PC-9 (cell line): ENCODE measurements at regions not wholly inside any gene's neighbourhood (a gene's known extent, or its start where the extent isn't known, plus 50 kb on each side); places are given as distances from the start of the nearest gene placed in this dataset.

ENCODE experiments used
- CTCF ChIP-seq: fragments of 200-600 bp; sonication (generic); conservative IDR thresholded peaks from 2 replicates; pipeline ENCODE4 v1.6.1; 2017; ENCODE audit warnings: mixed run types, antibody characterized with exemption, mild to moderate bottlenecking, moderate library complexity
- EZH2 ChIP-seq: fragments of 200-600 bp; sonication (generic); IDR thresholded peaks from 2 replicates; pipeline ENCODE4 v1.8.0; 2017; ENCODE audit warnings: antibody characterized with exemption, low read depth

GRCh38 chr12:19700969-19701368, 261.7 kb downstream of the AEBP2 start:
- TF ChIP-seq CTCF = no peak
- TF ChIP-seq EZH2 = no peak
